CD8-positive, alpha-beta memory T cell (primary cell): ENCODE measurements at regions not wholly inside any gene's neighbourhood (a gene's known extent, or its start where the extent isn't known, plus 50 kb on each side); places are given as distances from the start of the nearest gene placed in this dataset.

Source experiments
- CTCF ChIA-PET: fragments of 350-600 bp; sonication (Branson Sonifier 250); formaldehyde crosslinking; loops from one replicate; lab custom pipeline; 2021; ENCODE audit warnings: antibody characterized with exemption; lab: Charles Lee
- POLR2A ChIA-PET: fragments of 350-600 bp; sonication (Branson Sonifier 250); formaldehyde crosslinking; loops from one replicate; lab custom pipeline; 2021; ENCODE audit warnings: antibody characterized with exemption; lab: Charles Lee
- DNase-seq, 5 donors: peaks; one replicate each; pipeline versions ENCODE4 v3.0.0 to v3.0.0-alpha.2; 2020 to 2022; ENCODE audit warnings: mixed read lengths in 1 of 5
- H3K27ac ChIP-seq: one replicate; pipeline ENCODE4 v1.7.0; 2013; ENCODE audit warnings: low read depth, mild to moderate bottlenecking, low read length, moderate library complexity
- H3K27me3 ChIP-seq: 2 replicates; pipeline ENCODE4 v1.7.0; 2013; ENCODE audit warnings: low read length, mild to moderate bottlenecking; ENCODE audit not compliant: insufficient read depth, poor library complexity, severe bottlenecking
- H3K36me3 ChIP-seq: 2 replicates; pipeline ENCODE4 v1.7.0; 2013; ENCODE audit warnings: mild to moderate bottlenecking, low read length, moderate library complexity; ENCODE audit not compliant: insufficient read depth
- H3K4me1 ChIP-seq: 2 replicates; pipeline ENCODE4 v1.7.0; 2013; ENCODE audit warnings: mild to moderate bottlenecking, low read length, moderate library complexity; ENCODE audit not compliant: insufficient read depth
- H3K4me3 ChIP-seq: 2 replicates; pipeline ENCODE4 v1.7.0; 2013; ENCODE audit warnings: mild to moderate bottlenecking, low read length
- H3K9me3 ChIP-seq: 2 replicates; pipeline ENCODE4 v1.7.0; 2013; ENCODE audit warnings: mild to moderate bottlenecking, low read length
- H3K27ac Mint-ChIP-seq, 8 donors: one replicate each; pipeline ENCODE4 v1.8.0; 2020 to 2021; ENCODE audit warnings: mixed read lengths in 8 of 8, mild to moderate bottlenecking in 6 of 8, inconsistent platforms in 3 of 8, moderate library complexity in 3 of 8
- H3K27me3 Mint-ChIP-seq, 2 donors: one replicate each; pipeline ENCODE4 v1.8.0; 2020 to 2021; ENCODE audit warnings: mixed read lengths in 2 of 2, mild to moderate bottlenecking in 1 of 2, moderate library complexity in 1 of 2
- H3K36me3 Mint-ChIP-seq, 3 donors: one replicate each; pipeline ENCODE4 v1.8.0; 2020 to 2021; ENCODE audit warnings: mixed read lengths in 3 of 3, inconsistent platforms in 1 of 3, mild to moderate bottlenecking in 1 of 3
- H3K4me1 Mint-ChIP-seq, 3 donors: one replicate each; pipeline ENCODE4 v1.8.0; 2020 to 2021; ENCODE audit warnings: mixed read lengths in 3 of 3, inconsistent platforms in 1 of 3, mild to moderate bottlenecking in 1 of 3
- H3K4me3 Mint-ChIP-seq, 7 donors: one replicate each; pipeline ENCODE4 v1.8.0; 2020 to 2021; ENCODE audit warnings: mixed read lengths in 7 of 7, mild to moderate bottlenecking in 6 of 7, moderate library complexity in 4 of 7, inconsistent platforms in 2 of 7
- H3K9me3 Mint-ChIP-seq, 5 donors: one replicate each; pipeline ENCODE4 v1.8.0; 2020 to 2022; ENCODE audit warnings: mixed read lengths in 5 of 5, mild to moderate bottlenecking in 3 of 5, moderate library complexity in 2 of 5, inconsistent platforms in 1 of 5

- H3K27ac Mint-ChIP-seq: no peak overlapping the region
- no peak overlapping the region for H3K27ac ChIP-seq
- H3K27me3 ChIP-seq: no peaks in the 10 kb centered on the region
- peaks cover 9 to 28% (median 19%) of the 10 kb centered on the region in 3 donors for H3K4me1 Mint-ChIP-seq
- POLR2A ChIA-PET: no interaction called here
- CTCF ChIA-PET: no interaction called here
- peaks cover 26% of the 10 kb centered on the region for H3K4me1 ChIP-seq
- peaks cover 3 to 4% of the 10 kb centered on the region in 2 donors for H3K27me3 Mint-ChIP-seq
- DNase-seq: no peak
- H3K4me3 ChIP-seq: no peak overlapping the region
- H3K36me3 ChIP-seq: no peaks in the 10 kb centered on the region
- H3K9me3 Mint-ChIP-seq: no peaks in the 10 kb centered on the region
- H3K9me3 ChIP-seq: no peaks in the 10 kb centered on the region
- H3K4me3 Mint-ChIP-seq: no peak overlapping the region
- peaks cover 0 to 2% (median 0%) of the 10 kb centered on the region in 3 donors for H3K36me3 Mint-ChIP-seq
Observed at GRCh38 chr10:129106314-129106713, 360.7 kb upstream of the MGMT start.

GRCh38 chr10:129107525-129107924 lies 359.5 kb upstream of the MGMT start:
- Mint-ChIP-seq H3K36me3 (peaks cover 0 to 2% (median 2%) of the 10 kb centered on the region in 3 donors), H3K27me3 (peaks cover 3 to 4% of the 10 kb centered on the region in 2 donors), H3K4me1 (peaks cover 2 to 17% (median 10%) of the 10 kb centered on the region in 3 donors), H3K27ac (no peak overlapping the region), H3K4me3 (no peak overlapping the region), H3K9me3 (peaks cover 0 to 4% (median 0%) of the 10 kb centered on the region in 5 donors)
- no peaks in the 10 kb centered on the region for H3K36me3 ChIP-seq
- H3K4me1 ChIP-seq: peaks cover 15% of the 10 kb centered on the region
- ChIA-PET CTCF (no interaction called here), POLR2A (no interaction called here)
- H3K4me3 ChIP-seq: no peak overlapping the region
- H3K27ac ChIP-seq: no peak overlapping the region
- DNase-seq: no peak
- H3K9me3 ChIP-seq: no peaks in the 10 kb centered on the region
- H3K27me3 ChIP-seq: no peaks in the 10 kb centered on the region

- peaks cover 3 to 4% of the 10 kb centered on the region in 2 donors for H3K27me3 Mint-ChIP-seq
- ChIA-PET CTCF (no interaction called here), POLR2A (no interaction called here)
- no peak overlapping the region for H3K4me3 Mint-ChIP-seq
- H3K27ac ChIP-seq: no peak overlapping the region
- H3K9me3 Mint-ChIP-seq: peaks cover 0 to 5% (median 0%) of the 10 kb centered on the region in 5 donors
- DNase-seq: no peak
- peaks cover 0 to 3% (median 0%) of the 10 kb centered on the region in 3 donors for H3K36me3 Mint-ChIP-seq
- H3K27me3 ChIP-seq: no peaks in the 10 kb centered on the region
- H3K27ac Mint-ChIP-seq: no peak overlapping the region
- peaks cover 14% of the 10 kb centered on the region for H3K4me1 ChIP-seq
- no peaks in the 10 kb centered on the region for H3K36me3 ChIP-seq
- H3K9me3 ChIP-seq: no peaks in the 10 kb centered on the region
- peaks cover 2 to 13% (median 5%) of the 10 kb centered on the region in 3 donors for H3K4me1 Mint-ChIP-seq
- H3K4me3 ChIP-seq: no peak overlapping the region
Observed at GRCh38 chr10:129108378-129108777, 358.7 kb upstream of the MGMT start.

- no peaks in the 10 kb centered on the region for H3K9me3 ChIP-seq
- no peak overlapping the region for H3K27ac Mint-ChIP-seq
- H3K27me3 ChIP-seq: no peaks in the 10 kb centered on the region
- H3K4me1 ChIP-seq: peaks cover 12% of the 10 kb centered on the region
- peaks cover 0 to 3% (median 0%) of the 10 kb centered on the region in 3 donors for H3K36me3 Mint-ChIP-seq
- no peak overlapping the region for H3K4me3 ChIP-seq
- DNase-seq: no peak
- ChIA-PET CTCF (no interaction called here), POLR2A (no interaction called here)
- H3K27me3 Mint-ChIP-seq: peaks cover 3 to 4% of the 10 kb centered on the region in 2 donors
- no peak overlapping the region for H3K27ac ChIP-seq
- peaks cover 0 to 6% (median 0%) of the 10 kb centered on the region in 5 donors for H3K9me3 Mint-ChIP-seq
- no peaks in the 10 kb centered on the region for H3K36me3 ChIP-seq
- H3K4me3 Mint-ChIP-seq: no peak overlapping the region
- H3K4me1 Mint-ChIP-seq: peaks cover 2 to 9% (median 5%) of the 10 kb centered on the region in 3 donors
Observed at GRCh38 chr10:129108994-129109393, 358.0 kb upstream of the MGMT start.

GRCh38 chr10:129110780-129111179 lies 356.3 kb upstream of the MGMT start:
- no peaks in the 10 kb centered on the region for H3K36me3 ChIP-seq
- ChIA-PET CTCF (no interaction called here), POLR2A (no interaction called here)
- no peak overlapping the region for H3K27ac ChIP-seq
- H3K4me1 ChIP-seq: peaks cover 2% of the 10 kb centered on the region
- Mint-ChIP-seq H3K27me3 (peaks cover 3% of the 10 kb centered on the region in 2 donors), H3K27ac (no peak overlapping the region), H3K4me3 (no peak overlapping the region), H3K4me1 (peaks cover 0 to 2% (median 0%) of the 10 kb centered on the region in 3 donors), H3K36me3 (peaks cover 0 to 3% (median 0%) of the 10 kb centered on the region in 3 donors), H3K9me3 (peaks cover 0 to 6% (median 0%) of the 10 kb centered on the region in 5 donors)
- H3K4me3 ChIP-seq: no peak overlapping the region
- no peaks in the 10 kb centered on the region for H3K9me3 ChIP-seq
- no peak for DNase-seq
- H3K27me3 ChIP-seq: no peaks in the 10 kb centered on the region

- Mint-ChIP-seq H3K27ac (no peak overlapping the region), H3K4me3 (no peak overlapping the region), H3K36me3 (peaks cover 0 to 3% (median 0%) of the 10 kb centered on the region in 3 donors), H3K9me3 (peaks cover 0 to 8% (median 0%) of the 10 kb centered on the region in 5 donors), H3K27me3 (peaks cover 1 to 3% of the 10 kb centered on the region in 2 donors), H3K4me1 (no peaks in the 10 kb centered on the region)
- Histone ChIP-seq H3K27me3 (no peaks in the 10 kb centered on the region), H3K36me3 (no peaks in the 10 kb centered on the region), H3K27ac (no peak overlapping the region), H3K4me1 (no peaks in the 10 kb centered on the region), H3K4me3 (no peak overlapping the region), H3K9me3 (no peaks in the 10 kb centered on the region)
- POLR2A ChIA-PET: no interaction called here
- no peak for DNase-seq
- CTCF ChIA-PET: no interaction called here
Observed at GRCh38 chr10:129111922-129112321, 355.1 kb upstream of the MGMT start.

GRCh38 chr10:129114588-129114987 lies 352.5 kb upstream of the MGMT start:
- no peak for DNase-seq
- CTCF ChIA-PET: no interaction called here

GRCh38 chr10:129116371-129116770 lies 350.7 kb upstream of the MGMT start:
- Mint-ChIP-seq H3K27me3 (no peaks in the 10 kb centered on the region), H3K27ac (peak overlapping the region in 1 of 8 donors; percentile 64), H3K36me3 (peaks cover 0 to 3% (median 0%) of the 10 kb centered on the region in 3 donors), H3K9me3 (peaks cover 0 to 14% (median 0%) of the 10 kb centered on the region in 5 donors), H3K4me1 (peaks cover 0 to 5% (median 4%) of the 10 kb centered on the region in 3 donors), H3K4me3 (no peak overlapping the region)
- no peak for DNase-seq
- Histone ChIP-seq H3K27me3 (no peaks in the 10 kb centered on the region), H3K9me3 (no peaks in the 10 kb centered on the region), H3K4me1 (no peaks in the 10 kb centered on the region), H3K27ac (no peak overlapping the region), H3K4me3 (no peak overlapping the region), H3K36me3 (no peaks in the 10 kb centered on the region)
- ChIA-PET CTCF (no interaction called here), POLR2A (no interaction called here)

More at GRCh38 chr10:129114588-129114987, 352.5 kb upstream of the MGMT start:
- POLR2A ChIA-PET: no interaction called here
- H3K27me3 Mint-ChIP-seq: no peaks in the 10 kb centered on the region
- Histone ChIP-seq H3K4me3 (no peak overlapping the region), H3K36me3 (no peaks in the 10 kb centered on the region), H3K27ac (no peak overlapping the region), H3K4me1 (no peaks in the 10 kb centered on the region), H3K9me3 (no peaks in the 10 kb centered on the region), H3K27me3 (no peaks in the 10 kb centered on the region)
- peaks cover 0 to 3% (median 0%) of the 10 kb centered on the region in 3 donors for H3K36me3 Mint-ChIP-seq
- no peak overlapping the region for H3K27ac Mint-ChIP-seq
- H3K4me3 Mint-ChIP-seq: no peak overlapping the region
- no peaks in the 10 kb centered on the region for H3K4me1 Mint-ChIP-seq
- H3K9me3 Mint-ChIP-seq: peaks cover 0 to 14% (median 0%) of the 10 kb centered on the region in 5 donors
